Retinal pigment epithelial cell (primary cell): ENCODE measurements at regions not wholly inside any gene's neighbourhood (a gene's known extent, or its start where the extent isn't known, plus 50 kb on each side); places are given as distances from the start of the nearest gene placed in this dataset.
"Not testable (repeated sequence)": the region's sequence is repeated elsewhere in the genome, so short reads cannot be mapped to it uniquely, and the experiment has no call there.

Source experiments
- DNase-seq: peaks from one replicate; pipeline ENCODE4 v3.0.0-alpha.2; 2010; ENCODE audit warnings: low read depth
- H3K4me3 ChIP-seq: 2 replicates; pipeline ENCODE4 v1.5.1; 2011; ENCODE audit warnings: mild to moderate bottlenecking, low read length, control low read depth, moderate library complexity
- TF ChIP-seq, protein P1 (sequence below): conservative IDR thresholded peaks from 2 replicates; pipeline ENCODE4 v1.5.1; 2011; ENCODE audit warnings: low read depth, low read length, control low read depth, inconsistent platforms

DNA sequence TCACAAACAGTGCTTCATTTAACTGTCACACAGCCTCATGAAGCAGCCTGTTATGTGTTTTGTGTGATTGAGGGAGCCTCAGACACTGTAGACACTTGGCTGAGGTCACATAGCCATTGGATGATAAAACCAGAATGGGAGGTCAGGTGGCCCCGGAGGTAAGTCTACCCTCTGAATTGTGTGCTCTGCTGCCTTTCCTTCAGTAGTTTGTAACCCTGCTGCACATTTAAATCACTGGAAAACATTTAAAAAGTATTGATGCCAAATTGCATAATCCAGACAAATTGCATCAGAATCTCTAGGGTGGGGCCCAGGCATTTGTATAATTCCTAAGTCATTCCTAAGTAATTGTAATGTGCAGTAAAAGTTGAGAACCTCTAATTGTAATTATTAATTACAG is 85.2 kb upstream of the ECI2 start:
- no peak overlapping the region for H3K4me3 ChIP-seq
- DNase-seq, result no peak
- TF ChIP-seq, protein P1, sequence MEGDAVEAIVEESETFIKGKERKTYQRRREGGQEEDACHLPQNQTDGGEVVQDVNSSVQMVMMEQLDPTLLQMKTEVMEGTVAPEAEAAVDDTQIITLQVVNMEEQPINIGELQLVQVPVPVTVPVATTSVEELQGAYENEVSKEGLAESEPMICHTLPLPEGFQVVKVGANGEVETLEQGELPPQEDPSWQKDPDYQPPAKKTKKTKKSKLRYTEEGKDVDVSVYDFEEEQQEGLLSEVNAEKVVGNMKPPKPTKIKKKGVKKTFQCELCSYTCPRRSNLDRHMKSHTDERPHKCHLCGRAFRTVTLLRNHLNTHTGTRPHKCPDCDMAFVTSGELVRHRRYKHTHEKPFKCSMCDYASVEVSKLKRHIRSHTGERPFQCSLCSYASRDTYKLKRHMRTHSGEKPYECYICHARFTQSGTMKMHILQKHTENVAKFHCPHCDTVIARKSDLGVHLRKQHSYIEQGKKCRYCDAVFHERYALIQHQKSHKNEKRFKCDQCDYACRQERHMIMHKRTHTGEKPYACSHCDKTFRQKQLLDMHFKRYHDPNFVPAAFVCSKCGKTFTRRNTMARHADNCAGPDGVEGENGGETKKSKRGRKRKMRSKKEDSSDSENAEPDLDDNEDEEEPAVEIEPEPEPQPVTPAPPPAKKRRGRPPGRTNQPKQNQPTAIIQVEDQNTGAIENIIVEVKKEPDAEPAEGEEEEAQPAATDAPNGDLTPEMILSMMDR, result no peak

DNA sequence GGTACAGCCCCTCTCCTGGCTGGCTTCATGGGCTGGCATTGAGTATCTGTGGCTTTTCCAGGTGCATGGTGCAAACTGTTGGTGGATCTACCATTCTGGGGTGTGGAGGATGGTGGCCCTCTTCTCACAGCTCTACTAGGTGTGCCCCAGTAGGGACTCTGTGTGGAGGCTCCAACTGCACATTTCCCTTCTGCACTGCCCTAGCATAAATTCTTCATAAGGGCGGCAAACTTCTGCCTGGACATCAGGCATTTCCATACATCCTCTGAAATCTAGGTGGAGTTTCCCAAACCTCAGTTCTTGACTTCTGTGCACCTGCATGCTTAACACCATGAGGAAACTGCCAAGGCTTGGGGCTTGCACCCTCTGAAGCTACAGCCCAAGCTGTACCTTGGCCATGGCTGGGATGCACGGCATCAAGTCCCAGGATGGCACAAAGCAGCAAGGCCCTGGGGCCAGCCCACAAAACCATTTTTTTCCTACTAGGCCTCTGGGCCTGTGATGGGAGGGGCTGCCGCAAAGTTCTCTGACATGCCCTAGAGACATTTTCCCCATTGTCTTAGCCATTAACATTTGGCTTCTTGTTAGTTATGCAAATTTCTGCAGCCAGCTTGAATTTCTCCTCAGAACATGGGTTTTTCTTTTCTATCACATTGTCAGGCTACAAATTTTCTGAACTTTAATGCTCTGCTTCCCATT is 83.4 kb upstream of the ECI2 start:
- not testable (repeated sequence) for H3K4me3 ChIP-seq, DNase-seq

DNA sequence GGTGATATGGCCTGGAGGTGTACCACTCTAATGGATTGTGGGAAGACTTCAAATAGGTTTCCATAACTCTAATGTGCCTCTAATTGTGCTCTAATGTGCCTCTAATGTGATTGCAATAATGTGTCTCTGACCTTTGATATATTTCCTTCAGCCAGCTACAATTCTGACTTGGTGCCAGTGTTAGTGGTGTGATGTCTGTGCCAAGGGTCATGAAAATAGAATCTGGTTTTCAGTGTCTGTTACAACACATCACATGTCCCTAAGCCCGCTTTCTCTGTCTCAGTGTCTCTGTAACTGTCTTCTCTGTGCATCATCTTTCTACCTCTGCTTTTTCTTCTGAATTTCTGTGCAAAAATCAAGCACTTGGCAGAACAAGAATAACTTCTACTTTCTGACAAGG is 77.2 kb upstream of the ECI2 start:
- no peak overlapping the region for H3K4me3 ChIP-seq
- TF ChIP-seq, protein P1, result no peak
- no peak for DNase-seq

DNA sequence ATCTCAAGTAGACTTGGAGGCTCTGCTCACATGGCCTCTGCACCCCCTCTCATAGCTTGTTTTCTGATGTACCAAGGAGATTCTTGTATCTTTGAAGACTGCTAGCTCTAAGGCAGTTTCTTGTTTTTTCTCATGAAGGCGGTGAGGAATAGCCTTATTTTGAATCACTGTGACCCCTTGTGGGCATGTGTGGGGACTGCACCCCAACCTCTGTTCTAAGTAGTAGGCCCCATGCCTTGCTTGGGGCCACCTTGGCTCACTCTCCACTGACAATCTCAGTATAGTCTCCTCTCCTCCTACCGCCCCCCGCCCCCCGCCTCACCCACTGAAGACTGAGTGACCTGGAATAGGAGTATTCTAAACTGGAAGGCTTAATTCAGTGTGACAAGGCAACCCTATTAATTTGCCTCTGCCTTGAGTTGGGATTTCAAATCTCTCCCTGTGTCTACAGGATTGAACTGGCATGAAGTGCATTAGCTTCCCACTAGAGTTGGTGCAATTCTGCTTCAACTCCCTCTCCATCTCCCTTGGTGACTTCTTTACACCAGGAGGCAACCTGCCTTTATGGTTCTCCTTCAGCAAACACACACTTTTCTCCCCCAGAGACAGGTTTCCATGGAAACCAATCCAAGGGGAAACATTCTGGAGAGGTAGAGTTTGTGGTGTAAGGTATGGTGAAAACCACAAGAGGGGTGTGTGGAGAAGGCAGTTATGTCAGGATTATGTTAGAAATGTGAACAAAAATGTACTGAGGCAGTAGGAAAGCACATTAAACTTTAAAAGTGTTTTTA is 75.4 kb upstream of the ECI2 start:
- no peak for DNase-seq
- no peak overlapping the region for H3K4me3 ChIP-seq
- TF ChIP-seq, protein P1, result peak; percentile 86

DNA sequence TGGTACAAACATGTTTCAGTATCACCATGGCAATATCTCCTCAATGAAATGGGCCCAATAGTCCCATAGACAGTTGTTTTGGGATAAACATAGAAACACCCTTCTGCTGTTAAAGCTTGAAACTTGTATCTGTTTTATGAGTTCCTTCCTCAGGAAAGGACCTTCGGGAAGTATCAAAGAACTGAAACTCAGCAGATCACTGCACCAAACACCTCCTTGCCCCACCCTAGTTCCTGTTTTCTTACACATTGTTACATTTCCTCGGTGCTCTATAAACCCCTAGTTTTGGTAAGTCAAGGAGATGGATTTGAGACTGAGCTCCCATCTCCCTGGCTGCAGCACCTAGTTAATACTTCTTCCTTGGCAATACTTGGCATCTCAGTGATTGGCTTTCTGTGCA is 73.8 kb upstream of the ECI2 start:
- H3K4me3 ChIP-seq, result no peak overlapping the region
- TF ChIP-seq, protein P1, result no peak
- DNase-seq, result no peak

DNA sequence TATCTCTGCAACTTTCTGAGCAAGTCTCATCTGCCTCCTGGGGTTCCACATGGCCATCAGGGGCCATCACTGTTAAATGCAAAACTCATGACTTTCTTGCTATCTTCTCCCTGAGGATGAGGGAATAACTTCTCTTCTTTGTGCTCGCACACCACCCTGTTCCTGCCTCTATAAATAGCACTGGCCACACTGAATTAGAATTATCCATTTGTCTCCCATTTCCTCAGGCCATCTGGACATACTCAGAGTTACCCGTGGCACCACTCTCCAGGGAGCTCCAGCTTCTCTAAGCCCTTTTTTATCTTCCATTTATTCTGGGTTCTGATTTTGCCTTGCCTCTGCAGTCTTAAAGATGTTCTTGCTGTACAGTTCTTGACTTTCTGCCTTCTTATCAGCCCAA is 72.8 kb upstream of the ECI2 start:
- DNase-seq, result no peak
- H3K4me3 ChIP-seq, result no peak overlapping the region
- TF ChIP-seq, protein P1, result no peak

DNA sequence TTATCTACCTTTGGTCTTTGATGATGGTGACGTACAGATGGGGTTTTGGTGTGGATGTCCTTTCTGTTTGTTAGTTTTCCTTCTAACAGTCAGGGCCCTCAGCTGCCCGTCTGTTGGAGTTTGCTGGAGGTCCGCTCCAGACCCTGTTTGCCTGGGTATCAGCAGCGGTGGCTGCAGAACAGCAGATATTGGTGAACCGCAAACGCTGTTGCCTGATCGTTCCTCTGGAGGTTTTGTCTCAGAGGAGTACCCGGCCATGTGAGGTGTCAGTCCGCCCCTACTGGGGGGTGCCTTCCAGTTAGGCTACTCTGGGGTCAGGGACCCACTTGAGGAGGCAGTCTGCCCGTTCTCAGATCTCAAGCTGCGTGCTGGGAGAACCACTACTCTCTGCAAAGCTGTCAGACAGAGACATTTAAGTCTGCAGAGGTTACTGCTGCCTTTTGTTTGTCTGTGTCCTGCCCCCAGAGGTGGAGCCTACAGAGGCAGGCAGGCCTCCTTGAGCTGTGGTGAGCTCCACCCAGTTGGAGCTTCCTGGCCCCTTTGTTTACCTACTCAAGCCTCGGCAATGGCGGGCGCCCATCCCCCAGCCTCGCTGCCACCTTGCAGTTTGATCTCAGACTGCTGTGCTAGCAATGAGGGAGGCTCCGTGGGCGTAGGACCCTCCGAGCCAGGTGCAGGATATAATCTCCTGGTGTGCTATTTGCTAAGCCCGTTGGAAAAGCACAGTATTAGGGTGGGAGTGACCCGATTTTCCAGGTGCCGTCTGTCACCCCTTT is 68.5 kb upstream of the ECI2 start:
- not testable (repeated sequence) for DNase-seq

More for the DNA sequence above, 68.5 kb upstream of the ECI2 start:
- not testable (repeated sequence) for H3K4me3 ChIP-seq
